NCI-H748 (cell line): ENCODE measurements at regions not wholly inside any gene's neighbourhood (a gene's known extent, or its start where the extent isn't known, plus 50 kb on each side); places are given as distances from the start of the nearest gene placed in this dataset.
"Not testable (repeated sequence)": the region's sequence is repeated elsewhere in the genome, so short reads cannot be mapped to it uniquely, and the experiment has no call there.

Experiments used
- DNase-seq: peaks from one replicate; lab custom pipeline; 2025; ENCODE audit not compliant: unreplicated experiment; lab: John Stamatoyannopoulos, UW

DNA sequence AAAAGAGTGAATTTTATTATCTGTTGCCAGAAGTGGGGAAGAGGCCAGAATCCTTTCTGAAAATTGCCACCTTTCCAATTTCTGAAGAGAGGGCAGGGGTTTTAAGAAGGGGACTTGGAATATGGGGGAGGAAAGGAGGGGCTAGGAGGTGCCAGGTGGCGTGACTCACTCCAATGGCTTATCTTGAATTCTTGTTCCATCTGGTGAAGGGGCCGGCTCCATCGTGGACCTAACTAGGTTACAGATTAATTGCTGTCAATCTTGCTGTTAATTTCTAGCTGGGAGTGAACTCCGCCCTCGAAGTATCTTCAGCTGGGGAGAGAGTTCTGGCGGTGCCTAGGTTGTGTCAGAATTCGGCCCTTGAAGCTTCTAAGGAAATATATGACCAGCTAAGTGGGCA is 138.7 kb downstream of the YTHDC2 start:
- DNase-seq: no peak

DNA sequence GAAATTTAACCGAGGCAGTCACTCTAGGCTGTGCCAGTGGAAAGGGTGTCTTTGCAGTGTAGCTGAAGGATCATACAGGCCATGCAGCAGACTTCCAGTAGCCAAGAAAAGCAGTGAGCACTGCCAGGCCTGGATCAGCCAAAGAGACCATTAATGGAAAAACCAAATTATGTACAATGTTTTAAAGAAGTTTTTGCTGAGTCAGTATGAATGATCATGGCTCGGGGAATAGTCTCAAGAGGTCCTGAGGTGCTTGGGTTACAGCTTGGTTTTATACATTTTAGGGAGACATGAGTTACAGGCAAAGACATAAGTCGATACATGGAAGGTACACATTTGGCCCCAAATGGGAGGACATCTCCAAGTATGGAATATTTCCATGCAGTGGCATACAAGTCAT is 141.3 kb downstream of the YTHDC2 start:
- DNase-seq: no peak

DNA sequence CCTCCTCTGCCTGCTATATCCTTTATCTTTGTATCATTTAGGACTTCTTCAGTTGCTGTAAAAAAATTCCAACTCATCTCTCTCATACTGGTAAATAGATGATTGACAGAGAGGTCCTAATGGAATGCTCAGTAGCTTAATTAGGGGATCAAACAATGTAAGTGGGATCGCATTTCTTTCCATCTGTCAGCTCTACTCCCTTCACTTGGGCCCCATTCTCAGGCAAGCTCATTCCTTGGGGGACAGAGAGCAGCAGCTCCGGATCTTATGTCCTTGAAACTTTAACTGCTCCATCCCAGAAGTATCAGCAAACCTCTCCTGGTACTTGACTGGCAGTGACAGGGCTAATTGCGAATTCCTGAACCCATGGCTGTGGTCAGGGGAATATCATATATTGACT is 146.7 kb downstream of the YTHDC2 start:
- DNase-seq: no peak

DNA sequence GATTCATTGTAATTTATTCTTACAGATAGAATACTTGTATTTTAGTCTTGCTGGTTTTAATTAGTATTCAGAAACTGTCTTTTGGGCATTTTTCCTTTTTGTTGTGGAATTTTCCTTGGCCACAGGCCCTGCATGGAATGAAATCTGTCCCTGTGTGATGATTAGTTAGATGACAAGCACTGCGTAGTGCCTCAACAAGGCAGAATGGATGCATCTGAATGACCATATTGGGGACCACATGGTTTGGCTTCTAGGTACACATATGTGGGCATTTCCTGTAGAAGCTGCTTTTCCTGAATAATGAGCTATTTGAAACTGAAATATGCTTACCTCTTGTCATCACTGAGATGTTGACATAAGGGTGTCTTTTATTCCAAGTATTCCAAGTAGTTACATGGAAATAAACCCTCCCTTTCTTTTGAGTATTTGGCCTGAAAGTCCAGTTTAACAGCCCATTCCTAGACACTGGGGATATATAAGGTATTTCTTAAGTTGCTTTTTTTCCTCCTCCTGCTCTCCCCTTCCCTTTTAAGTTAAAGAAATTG is 147.3 kb downstream of the YTHDC2 start:
- no peak for DNase-seq

DNA sequence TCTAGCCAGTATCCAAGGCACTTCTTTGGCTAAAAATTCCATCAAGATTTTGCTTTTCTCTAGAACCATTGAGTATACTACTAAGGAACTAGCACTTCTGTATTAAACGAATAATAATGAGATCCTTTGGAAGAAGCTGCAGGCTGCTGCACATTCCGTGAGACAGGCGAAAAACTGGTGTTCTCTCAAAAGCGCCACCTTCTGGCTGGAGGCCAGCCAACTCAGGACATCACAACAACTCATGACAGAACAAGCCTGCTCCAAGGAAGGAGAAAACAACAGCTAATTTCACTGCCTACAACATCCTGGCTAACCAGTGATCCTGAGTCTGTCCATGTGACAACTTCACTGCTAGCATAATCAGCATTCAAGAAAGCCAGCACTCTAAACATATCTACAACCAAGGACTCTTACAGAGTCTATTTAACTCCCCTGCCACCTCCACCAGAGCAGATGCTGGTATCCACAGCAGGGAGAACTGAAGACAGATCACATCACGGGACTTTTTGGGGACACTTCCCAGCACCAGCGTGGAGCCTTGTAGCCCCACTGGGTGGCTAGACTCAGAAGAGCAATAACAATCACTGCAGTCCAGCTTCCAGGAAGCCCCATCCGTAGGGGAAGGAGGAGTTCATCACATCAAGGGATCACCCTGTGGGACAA is 150.5 kb downstream of the YTHDC2 start:
- DNase-seq: peak; percentile 42

DNA sequence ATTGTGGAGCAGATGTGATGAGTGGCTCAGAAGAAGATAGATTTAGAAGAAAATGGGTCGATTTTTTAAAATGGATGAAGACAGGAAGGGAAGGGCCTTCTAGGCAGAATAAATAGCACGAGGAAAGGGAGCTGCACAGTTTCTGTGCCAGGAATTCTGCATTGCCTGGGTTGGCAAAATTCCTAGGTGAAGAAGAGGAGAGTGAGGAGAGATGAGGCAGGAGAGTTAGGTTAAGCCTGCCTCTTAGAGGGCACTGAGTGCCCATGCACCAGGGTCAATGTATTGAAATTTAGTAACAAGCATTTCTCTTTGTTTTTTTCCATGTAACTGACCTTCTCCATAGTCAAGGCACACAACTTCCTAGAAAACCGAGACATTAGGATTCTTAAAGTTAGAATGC is 159.5 kb downstream of the YTHDC2 start:
- DNase-seq: no peak

DNA sequence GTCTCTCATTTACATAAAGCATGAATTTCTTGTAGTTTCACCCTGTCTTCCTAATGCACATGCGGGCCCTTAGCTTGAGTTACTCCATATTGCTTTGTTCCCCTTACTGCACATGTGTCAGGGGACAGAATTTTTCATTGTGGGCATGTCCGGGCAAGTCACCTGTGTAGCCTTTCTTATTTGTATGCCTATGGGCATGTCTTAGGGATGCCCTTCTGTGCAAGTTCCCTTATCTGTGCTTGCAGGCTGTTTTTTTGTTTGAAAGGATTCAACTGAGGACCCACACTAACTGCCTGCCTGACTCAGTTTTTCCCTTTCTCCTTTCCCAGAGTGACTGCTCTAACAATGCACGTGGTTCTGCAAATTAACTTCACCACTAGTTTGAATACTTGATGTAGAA is 161.7 kb downstream of the YTHDC2 start:
- DNase-seq: no peak

DNA sequence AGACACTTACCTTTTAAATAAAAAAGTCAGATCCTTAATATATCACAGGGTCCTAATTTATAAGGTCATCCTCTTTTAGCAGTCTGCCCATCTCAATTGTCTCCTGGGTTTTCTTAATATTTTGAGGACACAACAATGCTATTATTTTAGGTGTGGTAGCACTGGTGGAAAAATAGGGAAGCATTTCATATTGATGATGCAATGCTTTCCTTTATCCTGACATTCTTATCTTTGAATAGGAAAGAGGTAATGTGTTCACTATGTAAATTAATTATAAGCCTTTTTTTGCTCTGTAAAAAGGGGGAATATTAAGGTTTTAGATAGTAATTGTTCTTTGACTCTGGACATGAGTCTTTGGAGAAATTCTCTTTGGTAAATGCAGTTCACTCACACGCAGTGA is 164.7 kb downstream of the YTHDC2 start:
- DNase-seq: no peak

DNA sequence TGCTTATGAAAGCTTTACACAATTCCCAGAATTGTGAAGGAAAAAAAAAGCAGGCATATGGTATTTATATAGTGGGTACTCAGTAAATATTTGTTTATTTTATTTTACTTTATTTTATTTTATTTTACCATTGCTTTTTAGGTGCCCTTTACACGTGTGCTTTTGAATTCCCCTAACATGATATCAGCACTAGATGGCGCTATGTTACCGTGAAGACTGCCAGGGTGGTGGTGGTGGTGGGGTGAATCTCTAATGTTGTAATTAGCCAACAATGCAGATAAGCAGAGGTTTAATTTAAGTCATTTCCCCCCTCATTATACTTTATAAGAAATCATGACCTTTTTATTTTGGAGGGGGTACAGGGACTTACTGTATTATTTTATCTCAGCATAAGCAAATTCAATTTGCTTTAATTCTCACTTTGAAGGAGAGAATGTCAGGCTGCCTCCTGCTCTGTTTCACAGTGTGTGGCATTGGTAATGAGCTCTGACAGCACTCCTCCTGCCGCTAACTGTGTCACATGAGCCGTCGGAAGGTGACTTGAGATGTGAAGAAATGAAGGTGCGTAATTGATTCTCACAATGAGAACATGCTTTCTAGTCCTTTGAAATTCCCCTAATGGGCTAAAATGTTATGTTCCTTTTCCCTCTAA is 165.6 kb downstream of the YTHDC2 start:
- DNase-seq: peak; percentile 40

DNA sequence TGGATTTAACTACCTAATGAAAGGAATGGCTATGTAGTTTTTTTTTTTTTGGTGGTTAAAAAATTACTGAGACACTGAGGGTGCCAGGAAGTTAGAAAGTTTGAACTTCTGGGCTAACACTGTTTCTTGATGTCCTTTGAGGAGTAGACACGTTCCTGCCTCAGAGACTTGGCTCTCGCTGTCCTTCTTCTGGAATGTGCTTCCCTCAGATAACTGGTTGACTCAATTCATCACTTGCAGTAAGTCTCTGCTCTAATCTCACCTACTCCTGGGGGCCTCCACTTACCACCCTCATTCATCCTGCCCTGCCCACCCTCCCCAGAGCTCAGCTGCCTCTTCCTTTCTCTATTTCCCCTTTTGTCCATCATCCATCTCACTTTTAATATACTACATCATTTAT is 167.0 kb downstream of the YTHDC2 start:
- DNase-seq: no peak

DNA sequence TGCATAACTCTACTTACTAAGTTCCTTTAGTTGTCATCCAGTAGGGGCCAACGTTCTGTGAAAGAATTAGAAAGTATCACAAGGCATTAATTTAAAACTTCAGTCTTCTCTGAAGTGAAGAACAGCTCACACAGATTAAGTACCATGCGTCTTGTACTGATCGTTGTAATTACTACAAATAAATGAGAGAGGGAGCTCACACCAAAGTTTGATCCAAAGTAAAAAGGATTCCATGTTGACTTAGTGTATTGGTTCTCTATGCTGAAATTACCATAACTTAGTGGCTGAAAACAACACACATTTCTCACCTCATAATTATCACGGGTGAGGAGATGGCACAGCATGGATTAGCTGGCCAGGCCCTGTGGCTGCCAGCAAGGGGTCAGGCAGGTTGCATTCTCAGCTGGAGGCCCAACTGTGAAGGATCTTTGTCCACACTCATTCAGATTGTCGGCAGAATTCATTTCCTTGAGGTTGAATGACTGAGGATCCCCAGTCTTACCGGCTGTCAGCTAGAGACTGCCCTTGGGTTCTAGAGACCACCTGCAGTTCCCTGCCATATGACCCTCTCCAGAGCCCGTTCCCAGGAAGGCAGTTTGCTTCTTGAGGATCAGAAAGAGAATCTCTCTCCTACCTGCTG is 169.1 kb downstream of the YTHDC2 start:
- DNase-seq: peak; percentile 10

DNA sequence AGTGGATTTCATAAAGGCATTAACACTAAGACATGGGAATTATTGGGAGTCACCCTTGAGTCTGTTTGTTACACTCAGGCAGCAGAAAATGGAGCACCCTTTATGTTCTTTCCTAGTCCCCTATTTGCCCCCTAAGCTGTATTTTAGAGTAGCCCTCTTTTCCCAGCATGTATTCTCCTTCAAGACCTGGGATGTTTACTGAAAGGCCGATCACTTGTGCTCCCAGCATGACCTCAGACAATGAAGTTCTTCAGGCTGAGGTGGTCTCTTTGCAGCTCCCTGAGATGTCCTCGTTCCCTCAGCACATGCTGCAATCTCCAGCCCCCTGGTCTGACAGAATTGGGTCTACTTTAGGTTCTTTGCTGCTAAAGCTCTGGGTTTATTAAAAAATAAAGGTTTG is 169.7 kb downstream of the YTHDC2 start:
- DNase-seq: no peak

DNA sequence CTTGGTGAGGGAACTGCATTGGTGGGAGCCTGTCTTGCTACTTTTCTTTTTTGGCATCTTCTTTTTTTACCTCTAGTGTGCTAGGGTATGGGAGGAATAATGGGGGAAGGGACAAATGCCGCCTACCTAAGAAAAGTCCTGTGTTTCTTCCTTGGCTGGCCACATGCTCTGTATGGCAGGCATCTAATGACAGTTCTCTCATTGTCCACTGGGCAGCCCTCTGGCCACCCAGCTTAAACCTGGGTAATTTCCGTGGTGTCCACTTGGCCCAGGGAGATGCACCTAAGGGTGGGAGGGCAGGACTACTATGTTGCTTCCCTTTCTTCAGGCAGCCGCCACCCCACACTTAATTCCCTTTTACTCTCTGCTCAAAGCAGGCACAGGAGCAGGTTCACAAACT is 173.1 kb downstream of the YTHDC2 start:
- DNase-seq: no peak

DNA sequence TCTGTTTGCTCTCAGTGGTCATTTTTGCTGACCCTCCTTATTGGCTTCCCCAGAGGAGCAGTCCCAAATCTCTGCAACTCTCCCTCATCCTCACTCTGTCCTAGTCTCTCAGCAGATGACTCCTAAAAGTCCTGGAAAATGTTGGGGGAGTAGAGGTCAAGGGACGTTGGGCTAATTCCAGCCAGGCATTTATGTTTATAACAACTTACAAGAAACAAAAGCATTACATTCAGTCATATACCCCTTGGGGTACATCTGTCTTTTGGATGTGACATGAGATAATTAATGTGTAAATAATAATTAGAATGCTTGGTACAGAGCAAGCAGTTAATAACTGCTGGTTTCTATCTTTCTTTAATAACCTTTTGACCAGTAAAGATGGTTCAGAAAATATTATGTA is 176.2 kb downstream of the YTHDC2 start:
- DNase-seq: no peak

DNA sequence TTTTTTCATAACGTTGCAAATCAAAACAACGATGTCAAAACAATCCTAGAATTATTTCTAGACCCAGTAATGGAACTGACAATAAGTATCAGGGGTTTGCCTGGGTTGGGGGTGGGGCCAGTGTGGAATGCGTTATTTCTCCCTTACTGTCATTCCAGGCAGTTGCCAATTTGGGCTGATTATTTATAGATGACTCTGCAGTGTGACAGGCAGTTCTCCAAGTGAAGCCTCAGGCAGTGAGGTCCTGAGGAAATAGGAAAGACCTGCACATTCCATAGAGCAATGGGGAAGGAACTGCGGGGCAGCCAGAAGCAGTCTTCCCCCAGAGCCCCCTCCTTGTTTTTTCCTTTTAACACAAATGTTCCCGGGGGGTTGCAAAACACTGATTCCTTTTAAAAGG is 179.0 kb downstream of the YTHDC2 start:
- DNase-seq: no peak

DNA sequence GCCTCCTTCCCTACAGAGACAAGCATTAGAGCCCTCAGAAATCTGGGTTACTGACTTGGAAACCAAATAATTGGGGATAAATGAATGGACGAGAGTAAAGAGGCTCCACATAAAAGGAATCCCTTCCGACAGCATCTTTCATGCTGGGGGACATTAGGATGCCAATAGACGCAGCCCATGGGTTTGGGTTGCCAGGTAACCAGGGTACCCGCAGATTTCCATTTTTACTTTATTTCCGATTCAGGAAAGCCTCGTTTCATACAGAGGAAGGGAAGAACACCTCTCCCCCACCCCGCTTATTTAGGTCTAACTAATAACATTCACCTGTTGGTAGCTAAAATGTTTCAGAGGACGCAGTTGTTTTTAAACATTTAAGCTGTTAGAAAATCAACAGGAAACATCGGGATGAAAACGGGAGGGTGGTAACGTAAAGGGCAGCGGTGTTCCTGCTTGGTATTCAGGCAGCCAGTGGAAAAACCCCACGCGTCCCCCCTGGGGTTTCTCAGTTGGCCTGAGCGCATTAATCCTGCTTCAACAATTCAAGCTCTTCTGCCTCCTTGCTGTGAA is 179.5 kb downstream of the YTHDC2 start:
- peak; percentile 41 for DNase-seq

DNA sequence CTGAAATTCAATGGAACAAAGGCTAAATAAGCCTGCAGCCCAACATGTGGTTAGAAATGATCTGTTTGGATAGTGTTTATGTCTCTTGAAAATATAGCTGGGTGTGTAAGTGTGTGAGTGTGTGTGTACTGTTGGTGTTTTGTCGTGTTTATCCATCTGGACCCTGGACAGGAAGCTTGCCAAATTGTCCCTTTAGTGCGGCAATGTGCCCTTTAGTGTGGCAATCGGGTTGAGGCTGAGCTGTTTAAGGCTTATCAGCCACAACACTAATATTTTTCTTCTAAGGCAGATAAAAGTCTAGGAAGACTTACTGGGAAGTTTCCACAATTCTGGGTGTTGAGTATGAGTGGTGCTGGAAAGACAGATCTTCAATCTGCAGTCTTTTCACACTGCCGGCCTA is 180.2 kb downstream of the YTHDC2 start:
- DNase-seq: peak; percentile 51

DNA sequence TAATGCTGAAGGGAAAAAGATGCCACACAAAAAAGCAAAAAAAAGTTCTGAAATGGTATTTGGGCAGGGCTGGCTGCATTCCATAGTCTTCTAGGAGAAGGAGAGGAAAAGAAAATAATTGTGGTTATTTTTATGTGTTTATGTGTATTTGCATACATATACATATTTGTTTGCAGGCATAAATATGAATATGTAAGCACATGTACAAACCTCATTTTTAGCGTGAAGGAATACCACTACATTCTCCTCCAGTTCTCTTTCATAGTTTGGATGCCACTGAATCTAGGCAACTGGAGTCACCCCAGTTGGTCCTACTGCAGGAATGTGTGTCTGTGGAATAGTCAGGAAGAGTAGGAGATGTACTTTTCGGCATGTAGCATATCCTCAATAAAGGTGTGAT is 181.1 kb downstream of the YTHDC2 start:
- DNase-seq: no peak

DNA sequence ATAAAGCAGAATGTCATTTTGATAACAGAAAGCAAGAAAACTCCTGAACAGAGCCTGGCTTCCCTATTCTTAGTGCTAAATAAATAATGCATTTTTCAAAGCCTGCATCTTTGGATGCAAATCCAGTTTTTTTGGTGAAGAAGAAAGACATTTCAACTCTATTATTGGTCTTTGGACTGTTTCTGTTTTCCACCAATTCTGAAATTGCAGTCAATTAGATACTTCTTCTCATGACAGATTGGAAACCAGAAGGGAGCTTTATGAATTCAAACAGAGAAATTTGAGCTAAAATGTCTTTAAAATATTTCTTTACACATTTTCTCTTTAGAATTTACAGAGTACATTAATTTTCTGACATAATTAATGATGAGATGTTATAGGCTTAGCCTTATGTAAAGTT is 189.8 kb downstream of the YTHDC2 start:
- DNase-seq: no peak

DNA sequence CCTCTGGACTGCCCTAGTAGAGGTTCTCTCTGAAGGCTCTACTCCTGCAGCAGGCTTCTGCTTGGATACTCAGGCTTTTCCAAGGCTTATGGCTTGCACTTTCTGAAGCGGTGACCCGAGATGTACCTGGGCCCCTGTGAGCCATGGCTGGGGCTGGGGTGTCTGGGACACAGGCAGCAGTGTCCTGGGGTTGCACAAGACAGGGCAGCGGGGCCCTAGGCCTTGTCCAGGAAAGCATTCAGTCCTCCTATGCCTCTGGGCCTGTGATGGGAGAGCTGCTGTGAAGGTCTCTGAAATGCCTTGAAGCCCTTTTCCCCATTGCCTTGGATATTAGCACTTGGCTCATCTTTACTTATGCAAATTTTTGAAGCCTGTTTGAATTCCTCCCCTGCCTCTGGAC is 192.2 kb downstream of the YTHDC2 start:
- DNase-seq: no peak

DNA sequence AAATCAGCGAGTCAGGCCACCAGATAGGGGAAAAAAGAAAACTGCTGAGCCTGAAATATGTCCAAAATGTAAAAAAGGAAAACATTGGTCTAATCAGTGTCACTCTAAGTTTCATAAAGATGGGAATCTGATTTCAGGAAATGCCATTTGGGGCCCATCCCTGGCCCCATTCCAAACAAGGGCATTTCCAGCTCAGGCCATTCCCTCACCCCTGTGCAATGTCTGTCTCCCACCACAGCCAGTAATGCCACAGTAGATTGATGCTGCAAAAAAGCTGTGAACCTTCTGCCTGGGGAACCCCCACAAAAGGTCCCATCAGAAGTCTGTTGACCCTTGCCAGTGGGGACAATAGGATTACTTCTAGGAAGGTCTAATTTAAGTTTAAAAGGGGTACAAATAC is 199.6 kb downstream of the YTHDC2 start:
- DNase-seq: no peak

DNA sequence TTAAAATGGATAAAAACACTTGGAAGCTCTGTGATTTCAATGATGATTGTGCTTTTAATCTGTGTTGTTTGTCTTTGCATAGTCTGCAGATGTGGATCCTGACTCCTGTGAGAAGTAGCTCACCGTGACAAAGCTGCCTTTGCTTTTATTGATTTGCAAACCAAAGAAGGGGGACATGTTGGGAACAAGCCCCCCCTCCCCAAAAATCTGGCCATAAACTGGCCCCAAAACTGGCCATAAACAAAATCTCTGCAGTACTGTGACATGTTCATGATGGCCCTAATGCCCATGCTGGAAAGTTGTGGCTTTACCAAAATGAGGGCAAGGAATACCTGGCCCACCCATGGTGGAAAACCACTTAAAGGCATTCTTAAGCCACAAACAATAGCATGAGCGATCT is 202.4 kb downstream of the YTHDC2 start:
- not testable (repeated sequence) for DNase-seq
